Left ventricle myocardium superior (tissue), 1 donor: ENCODE measurements at regions not wholly inside any gene's neighbourhood (a gene's known extent, or its start where the extent isn't known, plus 50 kb on each side); places are given as distances from the start of the nearest gene placed in this dataset.
A peak's percentile ranks its signal among the peaks of the same experiment; 100 is the strongest.
"Not testable (repeated sequence)": the region's sequence is repeated elsewhere in the genome, so short reads cannot be mapped to it uniquely, and the experiment has no call there.

Experiments used
- ATAC-seq: fragments of 200-7000 bp; cut with Tn5 transposase; one replicate; pipeline ENCODE4 v1.9.1; 2020; ENCODE audit warnings: mild to moderate bottlenecking, moderate library complexity
- DNase-seq: peaks from one replicate; pipeline ENCODE4 v3.0.0-alpha.2; 2020
- intact Hi-C: fragments of 100-400 bp; cut with micrococcal nuclease; formaldehyde crosslinking; loops from one replicate; pipeline ENCODE4 v1.11.0; 2022
- donor health status: DM: no; HTN: yes; CAD: no; lungs with severe emphysema.

DNA sequence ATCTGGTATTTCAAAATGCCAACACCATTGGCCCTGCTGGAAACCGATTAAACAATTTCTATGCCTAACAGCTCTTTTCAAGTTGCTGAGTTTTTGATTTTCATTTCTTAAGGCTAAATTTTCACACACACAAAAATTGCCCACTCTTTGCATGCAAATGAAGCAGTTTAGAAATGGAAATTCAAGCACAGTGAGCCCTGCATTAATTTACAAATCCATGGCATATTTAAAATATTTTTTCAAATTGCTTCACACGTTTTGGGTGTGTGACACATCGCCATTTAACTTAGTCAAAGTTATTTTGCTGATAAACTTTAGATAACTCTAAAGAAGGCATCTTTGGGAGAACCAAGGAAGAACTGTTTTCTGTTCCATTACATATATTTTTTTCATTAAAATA lies 184.8 kb downstream of the TXNL1 start:
- intact Hi-C loops, result no loop called here
- ATAC-seq (no peak), DNase-seq (no peak)

DNA sequence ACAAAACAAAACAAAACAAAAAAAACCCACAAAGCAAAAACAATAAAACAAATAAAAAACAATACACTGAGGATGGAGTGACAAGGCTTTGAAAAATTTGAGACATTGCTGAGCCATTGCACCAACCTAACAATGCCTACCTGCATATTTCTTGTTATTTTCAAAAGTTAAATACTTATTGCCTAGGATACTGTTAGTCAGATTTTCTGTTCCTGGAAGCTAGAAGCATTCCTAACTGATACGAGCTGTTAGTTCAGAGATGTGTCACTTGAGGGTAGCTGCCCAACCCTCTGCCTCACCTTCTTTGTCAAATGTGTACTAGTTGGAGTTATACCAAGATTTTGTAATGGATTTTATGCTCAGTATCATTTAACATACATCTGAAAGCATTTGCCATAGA lies 187.2 kb downstream of the TXNL1 start:
- ATAC-seq, result no peak
- no peak for DNase-seq
- intact Hi-C loops, result no loop called here

DNA sequence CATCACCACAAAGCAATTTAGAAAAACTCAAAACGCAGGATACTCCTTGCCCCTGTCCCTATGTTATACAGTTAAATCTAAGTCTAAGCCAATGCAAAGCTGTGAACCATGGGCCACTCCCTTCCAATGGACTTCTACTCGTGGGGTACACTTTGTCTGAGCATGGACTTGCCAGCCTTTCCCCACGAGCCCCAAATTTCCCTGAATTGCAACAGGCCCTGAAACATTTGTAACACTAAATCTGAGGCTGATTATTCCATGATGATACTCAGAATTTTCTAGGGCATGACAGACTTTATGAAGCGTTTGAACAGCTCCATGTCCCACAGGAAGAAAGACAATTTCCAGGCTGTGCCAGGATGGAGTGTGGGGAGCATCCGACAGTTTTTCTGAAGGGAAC lies 189.6 kb downstream of the TXNL1 start:
- intact Hi-C loops, result no loop called here
- no peak for ATAC-seq

DNA sequence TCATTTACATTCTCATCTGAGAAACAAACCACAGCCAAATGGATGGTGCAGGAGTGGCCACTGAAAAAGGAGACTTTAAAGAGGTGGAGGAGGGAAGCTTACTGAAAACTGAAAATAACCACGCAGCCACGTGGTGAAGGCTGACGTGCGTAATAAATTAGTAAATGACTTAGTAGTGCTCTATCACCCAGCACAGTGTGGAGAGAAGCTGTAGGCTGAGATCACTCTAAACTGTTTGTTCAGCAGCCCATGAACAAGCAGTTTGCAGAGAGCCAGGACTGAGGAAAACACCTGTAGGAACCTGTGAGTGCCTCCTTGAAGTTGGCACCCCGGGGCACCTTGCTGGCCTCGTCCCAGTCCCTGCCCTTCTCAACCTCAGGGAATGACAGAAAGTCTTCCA lies 193.0 kb downstream of the TXNL1 start:
- intact Hi-C loops, result no loop called here
- no peak for DNase-seq
- ATAC-seq, result no peak

More for the DNA sequence above, 189.6 kb downstream of the TXNL1 start:
- DNase-seq, result no peak

DNA sequence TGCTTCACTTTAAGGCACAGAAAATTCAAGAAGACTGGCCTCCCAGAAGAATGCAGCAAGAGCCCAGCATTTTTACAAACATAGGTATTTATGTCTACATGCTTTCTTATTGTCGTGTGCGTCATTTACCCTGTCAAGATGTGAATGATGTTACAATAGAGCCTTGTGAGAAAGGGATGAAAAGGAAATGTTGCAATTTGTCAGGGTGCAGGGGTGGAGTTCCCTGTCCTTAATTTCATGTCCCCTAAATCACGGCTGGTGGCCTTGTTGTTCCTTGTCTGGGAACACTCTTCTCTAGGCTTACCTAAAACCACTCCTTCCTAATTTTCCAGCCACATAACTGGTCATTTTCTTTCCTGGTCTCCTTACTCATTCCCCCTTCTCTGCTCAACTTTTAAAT lies 194.2 kb downstream of the TXNL1 start:
- intact Hi-C loops, result no loop called here
- DNase-seq (no peak), ATAC-seq (no peak)

DNA sequence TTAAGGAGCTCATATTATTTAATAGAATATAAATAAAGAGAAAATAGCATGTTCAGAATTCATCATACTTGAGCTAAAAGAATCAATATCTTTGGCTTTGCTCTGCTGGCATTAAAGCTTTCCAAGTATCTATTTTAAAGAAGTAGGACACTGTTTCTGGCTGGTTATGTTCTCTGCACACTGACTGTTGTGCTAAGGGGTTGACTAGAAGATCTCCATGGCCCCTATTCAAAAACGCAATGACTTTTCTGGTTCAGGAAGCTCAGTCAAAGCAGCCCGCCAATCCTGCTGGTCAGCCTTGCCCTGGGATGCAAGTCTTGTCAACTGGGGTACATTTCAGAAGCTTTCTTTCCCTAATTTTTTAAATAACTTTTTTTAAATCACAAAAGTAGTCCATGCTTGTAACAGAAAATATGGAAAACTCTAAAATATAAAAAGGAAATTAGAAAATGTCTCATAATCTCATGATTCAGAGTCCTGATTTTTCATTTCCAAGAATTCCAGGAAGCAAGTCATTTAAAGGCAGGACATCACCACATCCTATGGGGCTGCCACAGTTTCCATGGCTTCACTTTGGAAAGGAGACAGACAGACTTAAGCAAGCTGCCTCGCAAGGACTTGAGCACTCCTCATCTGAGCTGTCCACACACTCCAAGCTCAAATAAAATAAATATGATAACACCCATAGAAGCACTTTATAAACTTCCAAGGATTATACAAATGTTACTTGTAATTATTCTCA lies 195.1 kb downstream of the TXNL1 start:
- ATAC-seq (no peak), DNase-seq (no peak)
- intact Hi-C loops, result no loop called here

DNA sequence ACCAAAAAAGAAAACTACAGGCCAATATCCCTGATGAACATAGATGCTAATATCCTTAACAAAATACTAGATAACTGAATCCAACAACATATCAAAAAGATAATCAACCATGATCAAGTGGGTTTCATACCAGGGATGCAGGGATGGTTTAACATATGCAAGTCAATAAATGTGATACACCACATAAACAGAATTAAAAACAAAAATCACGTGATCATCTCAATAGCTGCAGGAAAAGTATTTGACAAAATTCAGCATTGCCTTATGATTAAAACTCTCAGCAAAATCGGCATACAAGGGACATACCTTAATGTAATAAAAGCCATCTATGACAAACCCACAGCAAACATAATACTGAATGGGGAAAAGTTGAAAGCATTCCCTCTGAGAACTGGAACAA lies 199.9 kb downstream of the TXNL1 start:
- intact Hi-C loops, ATAC-seq, DNase-seq: not testable (repeated sequence)

DNA sequence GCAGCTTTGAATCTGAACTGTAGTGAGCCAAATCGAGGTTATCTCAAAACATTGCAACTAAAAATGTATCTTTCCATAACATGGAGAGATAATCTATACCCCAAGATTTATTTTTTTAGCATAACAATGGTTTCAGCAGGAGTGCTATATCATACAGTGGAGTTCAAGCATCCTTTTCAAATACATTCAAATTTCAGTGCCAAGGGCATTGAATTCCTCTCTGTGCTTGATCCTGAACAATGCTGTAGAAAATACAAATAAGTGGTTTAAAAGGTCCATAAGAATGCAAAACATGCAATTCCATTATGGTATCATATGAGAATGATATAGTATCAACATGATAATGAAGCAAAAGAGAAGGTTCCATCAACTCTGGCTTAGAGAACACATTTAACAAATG lies 201.7 kb downstream of the TXNL1 start:
- intact Hi-C loops, result no loop called here
- ATAC-seq (no peak), DNase-seq (no peak)

DNA sequence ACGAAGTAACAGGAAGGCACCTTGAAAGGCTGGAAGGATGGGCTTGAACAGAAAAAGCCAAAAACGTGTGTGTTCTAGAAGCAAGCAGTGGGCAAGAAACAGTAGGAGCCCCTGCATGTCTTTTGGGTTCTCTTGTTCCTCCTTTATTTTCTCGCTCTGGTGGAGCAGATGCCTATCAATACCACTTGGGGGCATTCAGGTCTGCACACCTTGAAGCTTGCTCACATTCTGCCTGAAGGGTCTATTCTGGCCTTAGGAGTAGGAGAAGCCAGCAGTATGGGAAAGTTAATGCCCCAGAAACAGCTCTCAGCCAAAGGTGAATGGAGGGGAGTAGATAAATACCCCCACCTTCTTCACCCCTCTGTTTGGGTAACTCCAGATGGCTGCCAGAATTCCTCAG lies 204.5 kb downstream of the TXNL1 start:
- no peak for ATAC-seq
- no peak for DNase-seq
- intact Hi-C loops, result no loop called here

DNA sequence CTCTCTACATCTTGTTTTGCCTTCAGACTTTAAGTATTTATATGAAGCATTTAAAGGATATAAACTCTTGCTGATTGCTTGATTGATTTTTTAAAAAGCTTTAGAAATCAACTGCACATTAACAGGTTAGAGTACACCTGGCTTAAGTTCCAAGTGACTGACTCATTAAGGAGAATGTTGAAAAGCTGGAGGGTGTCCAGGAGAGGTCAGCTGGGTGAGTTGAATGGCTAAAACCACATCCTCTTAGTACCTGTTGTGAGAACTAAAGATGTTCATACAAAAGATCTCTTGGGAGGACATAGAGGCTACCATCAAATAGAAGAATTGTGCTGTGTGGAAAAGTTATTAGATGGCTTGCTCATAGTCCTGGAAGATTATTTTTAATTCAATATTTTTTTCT lies 206.8 kb downstream of the TXNL1 start:
- intact Hi-C loops, result no loop called here
- ATAC-seq (no peak), DNase-seq (no peak)

DNA sequence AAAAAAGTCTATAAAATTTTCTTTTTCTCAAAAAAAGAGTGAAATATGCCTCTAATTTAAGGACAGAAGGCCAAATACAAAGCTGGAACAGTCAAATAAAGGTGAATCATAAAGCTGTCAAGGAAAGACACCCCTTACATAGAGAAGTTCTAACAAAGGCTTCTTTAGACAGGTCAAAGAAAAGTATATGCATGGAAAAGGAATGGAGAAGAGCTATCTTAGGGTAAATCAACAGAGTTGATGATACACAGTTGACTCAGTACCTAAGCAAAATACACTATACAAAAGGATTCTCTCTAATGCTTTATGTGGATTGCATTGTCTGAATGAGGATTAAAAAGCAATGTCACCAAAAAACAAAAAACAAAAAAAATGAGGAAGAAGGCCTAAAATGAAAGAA lies 214.8 kb downstream of the TXNL1 start:
- intact Hi-C loops, result no loop called here
- DNase-seq, result no peak
- no peak for ATAC-seq

DNA sequence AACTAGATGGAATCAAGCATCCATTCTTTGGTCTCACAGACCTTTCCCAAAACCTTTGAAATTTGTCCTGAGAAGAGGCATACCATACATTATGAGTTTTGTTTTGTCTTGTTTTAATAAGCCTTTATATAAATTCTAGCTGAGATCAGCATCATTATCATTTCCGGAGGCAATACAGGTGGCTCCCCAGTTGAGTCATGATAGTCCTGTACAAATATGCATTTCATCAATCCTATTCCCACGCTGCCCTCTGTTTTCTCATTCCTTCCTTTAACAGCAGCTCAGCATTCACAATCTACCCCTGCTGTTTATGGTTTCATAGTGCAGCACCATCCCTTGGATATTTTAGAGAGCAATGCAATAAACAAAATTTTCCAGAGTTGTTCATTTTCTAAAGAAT lies 216.7 kb downstream of the TXNL1 start:
- ATAC-seq, result no peak
- intact Hi-C loops, result no loop called here
- no peak for DNase-seq

DNA sequence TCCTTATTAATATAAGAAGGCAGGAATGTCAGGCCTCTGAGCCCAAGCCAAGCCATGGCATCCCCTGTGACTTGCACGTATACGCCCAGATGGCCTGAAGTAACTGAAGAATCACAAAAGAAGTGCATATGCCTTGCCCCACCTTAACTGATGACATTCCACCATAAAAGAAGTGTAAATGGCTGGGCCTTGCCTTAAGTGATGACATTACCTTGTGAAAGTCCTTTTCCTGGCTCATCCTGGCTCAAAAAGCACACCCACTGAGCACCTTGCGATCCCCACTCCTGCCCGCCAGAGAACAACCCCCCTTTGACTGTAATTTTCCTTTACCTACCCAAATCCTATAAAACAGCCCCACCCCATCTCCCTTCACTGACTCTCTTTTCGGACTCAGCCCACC lies 217.5 kb downstream of the TXNL1 start:
- intact Hi-C loops, DNase-seq, ATAC-seq: not testable (repeated sequence)

DNA sequence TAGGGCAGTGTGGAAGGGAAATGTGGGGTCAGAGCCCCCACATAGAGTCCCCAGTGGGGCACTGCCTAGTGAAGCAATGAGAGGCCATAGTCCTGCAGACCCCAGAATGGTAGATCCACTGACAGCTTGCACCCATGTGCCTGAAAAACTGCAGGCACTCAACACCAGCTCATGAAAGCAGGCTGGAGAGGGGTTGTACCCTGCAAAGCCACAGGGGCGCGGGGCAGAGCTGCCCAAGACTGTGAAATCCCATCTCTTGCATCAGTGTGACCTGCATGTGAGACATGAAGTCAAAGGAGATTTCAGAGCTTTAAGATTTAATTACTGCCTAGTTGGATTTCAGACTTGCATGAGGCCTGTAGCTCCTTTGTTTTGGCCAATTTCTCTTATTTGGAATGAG lies 224.0 kb downstream of the TXNL1 start:
- DNase-seq (no peak), ATAC-seq (no peak)
- intact Hi-C loops, result no loop called here

DNA sequence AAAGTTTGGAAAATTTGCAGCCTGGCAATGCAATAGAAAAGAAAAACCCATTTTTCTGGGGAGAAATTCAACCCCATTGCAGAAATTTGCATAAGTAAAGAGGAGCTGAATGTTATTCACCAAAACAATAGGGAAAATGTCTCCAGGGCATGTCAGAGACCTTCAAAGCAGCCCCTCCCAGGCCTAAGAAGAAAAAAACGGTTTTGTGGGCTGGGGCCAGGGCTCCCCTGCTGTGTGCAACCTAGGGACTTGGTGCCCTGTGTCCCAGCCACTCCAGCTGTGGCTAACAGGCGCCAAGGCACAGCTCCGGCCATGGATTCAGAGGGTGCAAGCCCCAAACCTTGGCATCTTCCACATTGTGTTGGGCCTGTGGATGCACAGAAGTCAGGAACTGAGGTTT lies 224.5 kb downstream of the TXNL1 start:
- intact Hi-C loops, result no loop called here
- no peak for ATAC-seq
- DNase-seq, result no peak

DNA sequence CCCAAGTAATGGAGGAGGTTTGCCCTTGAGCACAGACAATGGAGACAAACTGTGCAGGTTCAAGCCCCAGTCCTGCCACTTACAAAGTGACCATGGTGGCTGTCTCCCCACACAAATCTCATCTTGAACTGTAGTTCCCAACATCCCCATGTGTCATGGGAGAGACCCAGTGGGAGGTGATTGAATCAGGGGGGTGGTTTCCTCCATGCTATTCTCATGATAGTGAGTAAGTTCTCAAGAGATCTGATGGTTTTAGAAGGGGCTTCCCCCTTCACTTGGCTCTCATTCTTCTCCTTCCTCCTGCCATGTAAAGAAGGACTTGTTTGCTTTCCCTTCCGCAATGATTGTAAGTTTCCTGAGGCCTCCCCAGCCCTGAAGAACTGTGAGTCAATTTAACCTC lies 225.4 kb downstream of the TXNL1 start:
- no peak for DNase-seq
- ATAC-seq, result no peak
- intact Hi-C loops, result no loop called here

DNA sequence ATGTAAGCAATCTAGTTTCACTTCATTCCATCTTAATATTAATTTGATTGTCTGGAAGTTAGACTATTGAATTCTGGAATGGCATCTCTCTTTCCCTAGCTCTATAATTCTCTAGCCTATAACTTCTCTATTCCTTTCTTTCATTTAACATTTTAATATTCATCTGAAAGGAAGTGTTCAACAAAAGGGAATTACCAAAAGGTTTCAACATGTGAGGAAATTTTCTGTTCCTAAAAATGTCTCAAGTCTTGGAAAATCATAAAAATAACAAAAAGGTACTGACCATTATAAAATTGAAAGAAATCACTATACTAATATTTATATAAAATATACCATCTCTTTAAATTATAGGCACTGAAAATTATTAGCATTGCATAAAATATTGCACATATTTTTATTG lies 228.7 kb downstream of the TXNL1 start:
- no peak for ATAC-seq
- intact Hi-C loops, result no loop called here
- no peak for DNase-seq

DNA sequence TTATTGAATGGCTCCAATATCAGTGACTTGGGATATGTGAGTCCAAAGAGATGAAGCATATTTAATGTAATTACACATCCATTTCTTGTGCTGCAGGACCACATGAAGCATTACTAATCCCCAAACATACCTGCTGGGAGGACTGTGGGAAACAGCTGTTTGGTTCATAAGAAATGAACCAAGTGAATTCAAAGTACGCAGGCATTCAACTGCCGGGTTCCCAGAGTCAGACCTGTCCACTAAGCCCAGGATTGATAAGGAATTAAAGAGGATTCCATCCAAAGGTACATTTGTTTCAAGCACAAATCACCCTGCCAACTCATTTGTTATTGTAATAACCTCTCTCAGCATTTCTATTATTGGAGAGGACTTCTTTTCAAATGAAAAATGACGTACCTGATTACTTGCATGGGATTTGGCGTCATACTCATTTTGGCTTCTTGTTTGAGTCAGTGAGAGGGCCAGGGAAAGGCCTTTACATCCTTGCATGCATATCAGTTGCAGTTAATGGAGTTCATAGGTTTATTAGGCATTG lies 230.7 kb downstream of the TXNL1 start:
- DNase-seq (no peak), ATAC-seq (no peak)
- intact Hi-C loops, result no loop called here

DNA sequence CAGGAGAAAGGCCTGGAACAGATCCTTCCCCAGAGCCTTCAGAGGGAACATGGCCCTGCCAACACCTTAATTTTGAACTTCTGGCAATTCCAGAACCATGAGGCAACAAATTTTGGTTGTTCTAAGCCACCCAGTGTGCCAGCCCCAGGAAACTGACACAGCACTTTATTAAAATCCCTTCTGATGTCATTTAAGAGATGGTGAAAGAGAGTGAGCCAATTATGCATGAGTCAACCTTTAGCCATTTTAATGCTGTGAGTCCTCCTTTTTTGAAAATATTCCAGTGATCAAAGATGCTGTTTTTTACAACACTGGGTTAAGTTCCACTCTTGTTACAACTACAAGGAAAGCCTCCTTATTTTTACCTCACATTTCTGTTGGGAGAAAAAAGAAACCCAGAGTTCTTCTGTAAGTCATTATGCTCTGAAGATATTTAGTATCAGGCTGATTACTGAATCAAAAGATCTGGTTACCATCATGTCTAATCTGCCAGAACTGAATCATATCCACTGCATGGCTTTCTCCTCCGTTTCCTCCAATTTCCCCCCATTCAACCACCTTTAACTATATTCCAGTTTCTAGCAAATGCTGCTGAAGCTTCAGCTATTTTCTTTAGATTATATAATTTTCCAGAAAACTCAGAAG lies 235.4 kb downstream of the TXNL1 start:
- intact Hi-C loops, result no loop called here
- DNase-seq (no peak), ATAC-seq (peak; percentile 54)

DNA sequence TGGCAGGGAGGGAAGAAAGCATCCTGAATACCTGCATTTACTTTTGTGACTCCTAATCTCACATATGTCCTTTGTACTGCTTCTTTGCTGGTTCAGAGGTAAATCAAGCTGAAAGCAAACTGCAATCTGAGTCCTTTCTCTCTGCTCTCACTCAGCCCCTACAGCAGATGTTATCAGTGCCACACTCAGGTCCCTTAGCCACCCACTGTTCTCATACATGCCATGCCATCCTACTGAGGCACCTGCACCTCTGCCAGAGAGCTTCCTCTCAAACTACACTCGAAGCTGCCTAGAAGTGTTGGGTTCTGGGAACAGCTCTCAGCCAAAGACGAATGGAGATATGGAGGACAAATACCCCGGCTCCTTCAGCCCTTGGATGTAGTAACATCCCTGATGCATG lies 244.5 kb downstream of the TXNL1 start:
- no peak for ATAC-seq
- DNase-seq, result no peak
- intact Hi-C loops, result no loop called here

DNA sequence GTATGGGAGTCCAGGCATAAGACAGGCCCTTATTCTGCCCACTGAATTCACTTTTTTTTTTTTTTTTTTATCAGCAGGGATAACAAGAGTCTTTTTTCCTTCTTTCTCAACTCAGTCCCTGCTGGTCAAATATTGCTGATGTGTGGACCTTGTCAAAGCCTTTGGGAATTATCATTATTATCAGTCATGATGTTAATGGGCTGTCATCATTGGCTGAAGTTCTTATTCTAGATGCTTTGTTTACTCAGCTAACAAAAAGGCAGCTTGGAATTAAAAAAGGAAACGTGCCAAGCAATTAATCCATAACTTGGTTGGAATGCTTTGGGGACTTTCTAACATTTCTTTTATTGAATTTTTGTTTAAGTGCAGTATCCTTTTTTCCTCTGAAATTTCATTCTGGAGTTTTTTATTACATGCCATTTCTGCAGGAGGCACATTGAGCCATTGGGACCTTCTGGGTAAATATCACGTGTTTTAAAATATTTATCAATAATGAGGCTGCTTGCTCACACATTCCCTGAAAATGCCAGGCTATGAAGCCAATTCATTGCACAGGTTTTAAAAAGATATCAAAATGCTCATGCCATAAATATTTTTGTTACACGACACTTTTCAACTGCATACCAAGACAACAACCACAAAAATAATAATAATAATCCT lies 246.3 kb downstream of the TXNL1 start:
- no peak for DNase-seq
- intact Hi-C loops, result no loop called here
- ATAC-seq, result no peak
